Spleen (tissue), 7 donors: ENCODE measurements at regions not wholly inside any gene's neighbourhood (a gene's known extent, or its start where the extent isn't known, plus 50 kb on each side); places are given as distances from the start of the nearest gene placed in this dataset.

Experiments used
- POLR2AphosphoS5 ChIP-seq, 3 donors: sonication (generic); formaldehyde crosslinking; IDR thresholded peaks; one replicate each; pipeline ENCODE4 v1.5.1; 2017; ENCODE audit warnings: antibody characterized with exemption in 3 of 3
- TF ChIP-seq, protein P1 (sequence below), 11 experiments: fragments of 200-600 bp in 7 of 11; fragments of 450-650 bp in 4 of 11; sonication (generic) in 4 of 11; IDR thresholded peaks in 8 of 11; conservative IDR thresholded peaks in 3 of 11; 1 replicate in 7 of 11; 2 replicates in 4 of 11; pipeline versions ENCODE4 v1.4.0 to v1.8.0; 2016 to 2021; ENCODE audit warnings: antibody characterized with exemption in 11 of 11, inconsistent platforms in 4 of 11, mild to moderate bottlenecking in 1 of 11
- donor health status: DM: no; HTN: no; CAD: no; lungs with moderate emphysema.
- donor health status: DM: no; HTN: no; CAD: no.
- donor health status: DM: no; HTN: no; CAD: no.

DNA sequence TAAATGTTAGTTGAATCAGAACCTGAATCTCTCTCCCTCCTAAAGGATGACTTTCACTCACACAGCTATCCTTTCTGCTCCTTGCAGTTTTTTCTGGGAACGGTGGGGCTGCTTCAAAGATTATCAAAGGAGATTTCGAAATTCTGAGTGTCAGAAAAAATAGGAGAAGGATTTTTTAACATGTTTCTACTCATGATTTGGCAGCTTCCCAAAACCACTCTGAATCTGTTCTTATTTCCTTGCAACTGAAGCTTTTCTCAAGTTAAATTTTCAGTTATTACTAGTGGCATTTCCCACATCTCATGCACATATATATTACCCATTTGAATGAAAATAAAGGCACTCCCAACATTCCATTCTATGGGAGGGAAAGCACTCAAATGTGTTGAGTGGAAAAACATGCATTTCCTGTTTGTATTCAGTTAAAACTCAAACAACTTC, 123.6 kb downstream of the LCA5 start:
- TF ChIP-seq, protein P1, sequence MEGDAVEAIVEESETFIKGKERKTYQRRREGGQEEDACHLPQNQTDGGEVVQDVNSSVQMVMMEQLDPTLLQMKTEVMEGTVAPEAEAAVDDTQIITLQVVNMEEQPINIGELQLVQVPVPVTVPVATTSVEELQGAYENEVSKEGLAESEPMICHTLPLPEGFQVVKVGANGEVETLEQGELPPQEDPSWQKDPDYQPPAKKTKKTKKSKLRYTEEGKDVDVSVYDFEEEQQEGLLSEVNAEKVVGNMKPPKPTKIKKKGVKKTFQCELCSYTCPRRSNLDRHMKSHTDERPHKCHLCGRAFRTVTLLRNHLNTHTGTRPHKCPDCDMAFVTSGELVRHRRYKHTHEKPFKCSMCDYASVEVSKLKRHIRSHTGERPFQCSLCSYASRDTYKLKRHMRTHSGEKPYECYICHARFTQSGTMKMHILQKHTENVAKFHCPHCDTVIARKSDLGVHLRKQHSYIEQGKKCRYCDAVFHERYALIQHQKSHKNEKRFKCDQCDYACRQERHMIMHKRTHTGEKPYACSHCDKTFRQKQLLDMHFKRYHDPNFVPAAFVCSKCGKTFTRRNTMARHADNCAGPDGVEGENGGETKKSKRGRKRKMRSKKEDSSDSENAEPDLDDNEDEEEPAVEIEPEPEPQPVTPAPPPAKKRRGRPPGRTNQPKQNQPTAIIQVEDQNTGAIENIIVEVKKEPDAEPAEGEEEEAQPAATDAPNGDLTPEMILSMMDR (IDR thresholded peaks at IDR 0.05 in 8 of 11, conservative IDR thresholded peaks at IDR 0.05 in 3 of 11) = no peak
- TF ChIP-seq POLR2AphosphoS5 (IDR thresholded peaks at IDR 0.05) = no peak
